Natural killer cell (primary cell): ENCODE measurements at regions not wholly inside any gene's neighbourhood (a gene's known extent, or its start where the extent isn't known, plus 50 kb on each side); places are given as distances from the start of the nearest gene placed in this dataset.

ENCODE experiments used
- ATAC-seq, 3 donors: fragments of 150-1000 bp in 2 of 3; fragments of 200-7000 bp in 1 of 3; cut with Tn5 transposase; 1 replicate in 1 of 3; 2 replicates in 2 of 3; pipeline ENCODE4 v1.10.0; 2021; ENCODE audit warnings: mild to moderate bottlenecking in 2 of 3, moderate library complexity in 2 of 3
- DNase-seq, 2 donors: peaks; one replicate each; pipeline versions ENCODE4 v3.0.0 to v3.0.0-alpha.2; 2013 to 2021; ENCODE audit warnings: mixed read lengths in 1 of 2
- H3K27ac ChIP-seq: one replicate; pipeline ENCODE4 v1.5.1; 2013; ENCODE audit warnings: mild to moderate bottlenecking, low read length
- H3K27me3 ChIP-seq: one replicate; pipeline ENCODE4 v1.6.1; 2013; ENCODE audit warnings: low read length; ENCODE audit not compliant: control insufficient read depth, insufficient read depth
- H3K36me3 ChIP-seq: one replicate; pipeline ENCODE4 v1.6.1; 2013; ENCODE audit warnings: low read length; ENCODE audit not compliant: control insufficient read depth, insufficient read depth
- H3K4me1 ChIP-seq: one replicate; pipeline ENCODE4 v1.6.1; 2013; ENCODE audit warnings: low read length; ENCODE audit not compliant: control insufficient read depth, insufficient read depth
- H3K4me3 ChIP-seq: one replicate; pipeline ENCODE4 v1.5.1; 2013; ENCODE audit warnings: low read length
- H3K9me3 ChIP-seq: one replicate; pipeline ENCODE4 v1.6.1; 2013; ENCODE audit warnings: low read length; ENCODE audit not compliant: control insufficient read depth, insufficient read depth
- H3K27ac Mint-ChIP-seq, 2 donors: one replicate each; pipeline ENCODE4 v1.8.0; 2022; ENCODE audit warnings: mild to moderate bottlenecking in 2 of 2, mixed read lengths in 2 of 2, moderate library complexity in 1 of 2
- H3K27me3 Mint-ChIP-seq, 2 donors: one replicate each; pipeline ENCODE4 v1.8.0; 2022; ENCODE audit warnings: low read depth in 2 of 2, mixed read lengths in 2 of 2
- H3K36me3 Mint-ChIP-seq: one replicate; pipeline ENCODE4 v1.8.0; 2022; ENCODE audit warnings: mixed read lengths
- H3K4me1 Mint-ChIP-seq, 2 donors: one replicate each; pipeline ENCODE4 v1.8.0; 2022; ENCODE audit warnings: mixed read lengths in 2 of 2
- H3K4me3 Mint-ChIP-seq: one replicate; pipeline ENCODE4 v1.8.0; 2022; ENCODE audit warnings: mild to moderate bottlenecking, moderate library complexity, mixed read lengths
- H3K9me3 Mint-ChIP-seq, 2 donors: one replicate each; pipeline ENCODE4 v1.8.0; 2022; ENCODE audit warnings: mixed read lengths in 2 of 2
- CTCF ChIP-seq: fragments of 200-600 bp; IDR thresholded peaks from one replicate; pipeline ENCODE4 v1.8.0; 2022; ENCODE audit warnings: antibody characterized with exemption
- WGBS: methylation state at CpG from one replicate; pipeline ENCODE4 v1.1.7; 2013; ENCODE audit warnings: missing lambda C conversion rate; ENCODE audit not compliant: insufficient coverage; 5-methylcytosine and 5-hydroxymethylcytosine counted together
- intact Hi-C: fragments of 100-400 bp; cut with micrococcal nuclease; formaldehyde crosslinking; loops from one replicate; pipeline ENCODE4 v1.14.2; 2022

- H3K4me3 Mint-ChIP-seq, result no peak overlapping the region
- 88% methylated on average over 4 of the region's 4 CpGs for WGBS
These were observed 330.8 kb downstream of the CYP26B1 start for GRCh38 chr2:71816815-71817214.

GRCh38 chr2:71815701-71816474 is 331.8 kb downstream of the CYP26B1 start:
- WGBS, result 79% methylated on average over 5 of the region's 5 CpGs
- H3K9me3 Mint-ChIP-seq, result no peaks in the 10 kb centered on the region
- DNase-seq, result no peak

More at GRCh38 chr2:71816815-71817214, 330.8 kb downstream of the CYP26B1 start:
- no peak overlapping the region for H3K27ac Mint-ChIP-seq
- DNase-seq, result no peak
- H3K27me3 Mint-ChIP-seq, result peaks cover 7 to 9% of the 10 kb centered on the region in 2 donors
- no peaks in the 10 kb centered on the region for H3K4me1 Mint-ChIP-seq
- H3K4me3 ChIP-seq, result no peak overlapping the region
- no peaks in the 10 kb centered on the region for H3K4me1 ChIP-seq
- no peaks in the 10 kb centered on the region for H3K9me3 ChIP-seq
- no peak overlapping the region for H3K27ac ChIP-seq
- intact Hi-C loops, result no loop called here
- H3K9me3 Mint-ChIP-seq, result no peaks in the 10 kb centered on the region
- H3K36me3 ChIP-seq, result no peaks in the 10 kb centered on the region
- no peak for TF ChIP-seq CTCF
- H3K36me3 Mint-ChIP-seq, result no peaks in the 10 kb centered on the region
- H3K27me3 ChIP-seq, result no peaks in the 10 kb centered on the region
- no peak for ATAC-seq

GRCh38 chr2:71814885-71815284 is 332.8 kb downstream of the CYP26B1 start:
- Histone ChIP-seq H3K36me3 (no peaks in the 10 kb centered on the region), H3K4me3 (no peak overlapping the region), H3K4me1 (no peaks in the 10 kb centered on the region), H3K27ac (no peak overlapping the region), H3K27me3 (no peaks in the 10 kb centered on the region), H3K9me3 (no peaks in the 10 kb centered on the region)
- DNase-seq (no peak), ATAC-seq (no peak)
- 91% methylated on average over 2 of the region's 2 CpGs for WGBS
- Mint-ChIP-seq H3K27me3 (peaks cover 0 to 7% of the 10 kb centered on the region in 2 donors), H3K27ac (no peak overlapping the region), H3K4me1 (no peaks in the 10 kb centered on the region), H3K36me3 (no peaks in the 10 kb centered on the region), H3K9me3 (no peaks in the 10 kb centered on the region), H3K4me3 (no peak overlapping the region)
- intact Hi-C loops, result no loop called here
- TF ChIP-seq CTCF, result no peak

More at GRCh38 chr2:71815701-71816474, 331.8 kb downstream of the CYP26B1 start:
- peaks cover under 1 to 7% of the 10 kb centered on the region in 2 donors for H3K27me3 Mint-ChIP-seq
- H3K4me3 ChIP-seq, result no peak overlapping the region
- no peaks in the 10 kb centered on the region for H3K9me3 ChIP-seq
- H3K27ac ChIP-seq, result no peak overlapping the region
- no peak overlapping the region for H3K27ac Mint-ChIP-seq
- ATAC-seq, result no peak
- no peak overlapping the region for H3K4me3 Mint-ChIP-seq
- H3K27me3 ChIP-seq, result no peaks in the 10 kb centered on the region
- H3K4me1 Mint-ChIP-seq, result no peaks in the 10 kb centered on the region
- no peak for TF ChIP-seq CTCF
- no peaks in the 10 kb centered on the region for H3K36me3 Mint-ChIP-seq
- intact Hi-C loops, result no loop called here
- H3K4me1 ChIP-seq, result no peaks in the 10 kb centered on the region
- no peaks in the 10 kb centered on the region for H3K36me3 ChIP-seq
